K562 (cell line): ENCODE measurements at regions not wholly inside any gene's neighbourhood (a gene's known extent, or its start where the extent isn't known, plus 50 kb on each side); places are given as distances from the start of the nearest gene placed in this dataset.

Source experiments
- ATAC-seq: fragments of 200-7000 bp; cut with Tn5 transposase; 3 replicates; pipeline ENCODE4 v1.9.1; 2020; ENCODE audit warnings: moderate library complexity
- BruUV-seq: library from RNA; stranded (reverse); fragments of 400-500 nt; replicated peaks from 2 replicates; lab custom pipeline; 2021; lab: Mats Ljungman, UMichigan
- CTCF ChIA-PET: fragments of 300-600 bp; formaldehyde crosslinking; extraction: SDS; loops from one replicate; lab custom pipeline; 2021; ENCODE audit warnings: low intra/inter-chr PET ratio; lab: Yijun Ruan, JAX
- POLR2A ChIA-PET: fragments of 300-600, 350-650 bp; sonication (Branson Sonifier 250); formaldehyde crosslinking; extraction: SDS; loops from one replicate; lab custom pipeline; 2021; ENCODE audit warnings: antibody characterized with exemption, inconsistent platforms; lab: Yijun Ruan, JAX
- DNase-seq, 4 experiments: peaks; one replicate each; pipeline versions ENCODE4 v3.0.0 to v3.0.0-alpha.2; 2011 to 2018; ENCODE audit warnings: low spot score in 3 of 4, mixed read lengths in 3 of 4; ENCODE audit errors: extremely low read depth in 1 of 4
- FAIRE-seq: peaks from 2 replicates; lab custom pipeline; 2011; peaks lifted over from hg19 to GRCh38; lab: Jason Lieb, UNC
- H2AFZ ChIP-seq: 2 replicates; pipeline ENCODE4 v1.6.0; 2011; ENCODE audit warnings: low read depth, low read length, control low read depth, inconsistent platforms
- H3K27ac ChIP-seq: fragments of 200-600 bp; 3 replicates; pipeline ENCODE4 v1.8.0; 2011; ENCODE audit warnings: low read depth, mild to moderate bottlenecking, control low read depth, inconsistent platforms, low read length, moderate library complexity, mixed read lengths; ENCODE audit errors: extremely low read depth
- H3K27me3 ChIP-seq, 2 experiments: fragments of 300-600 bp in 1 of 2; 2 replicates in 1 of 2; 3 replicates in 1 of 2; pipeline versions ENCODE4 v1.6.0 to v1.8.0; 2011; ENCODE audit warnings: inconsistent platforms in 2 of 2, low read length in 2 of 2, mild to moderate bottlenecking in 1 of 2, mixed read lengths in 1 of 2, moderate library complexity in 1 of 2; ENCODE audit not compliant: control insufficient read depth in 2 of 2, insufficient read depth in 2 of 2
- H3K36me3 ChIP-seq: fragments of 300-600 bp; 3 replicates; pipeline ENCODE4 v1.8.0; 2011; ENCODE audit warnings: mild to moderate bottlenecking, low read length, inconsistent platforms; ENCODE audit not compliant: control insufficient read depth, insufficient read depth
- H3K4me1 ChIP-seq, 2 experiments: fragments of 200-600 bp in 1 of 2; replicated peaks in 1 of 2; 2 replicates in 1 of 2; 3 replicates in 1 of 2; pipeline versions ENCODE4 v1.5.1 to v1.8.0; 2011; ENCODE audit warnings: inconsistent platforms in 2 of 2, low read length in 2 of 2, mild to moderate bottlenecking in 1 of 2, mixed read lengths in 1 of 2, moderate library complexity in 1 of 2; ENCODE audit not compliant: control insufficient read depth in 2 of 2, insufficient read depth in 2 of 2
- H3K4me2 ChIP-seq: 2 replicates; pipeline ENCODE4 v1.6.1; 2011; ENCODE audit warnings: low read length, control low read depth, inconsistent platforms, mixed read lengths; ENCODE audit not compliant: insufficient read depth
- H3K4me3 ChIP-seq: fragments of 200-600 bp; sonication (generic), shearing (Covaris generic); 2 replicates; pipeline ENCODE4 v1.5.1; 2016; ENCODE audit warnings: control low read depth, inconsistent platforms
- H3K79me2 ChIP-seq: fragments of 200-600 bp; 3 replicates; pipeline ENCODE4 v1.8.0; 2011; ENCODE audit warnings: low read length, inconsistent platforms; ENCODE audit not compliant: control insufficient read depth, insufficient read depth
- H3K9ac ChIP-seq, 2 experiments: 2 replicates each; pipeline versions ENCODE4 v1.6.0 to v1.6.1; 2011; ENCODE audit warnings: low read depth in 2 of 2, low read length in 2 of 2, control low read depth in 1 of 2, inconsistent platforms in 1 of 2, mild to moderate bottlenecking in 1 of 2, mixed read lengths in 1 of 2; ENCODE audit not compliant: insufficient read depth in 1 of 2
- H3K9me1 ChIP-seq: one replicate; pipeline ENCODE4 v1.6.0; 2011; ENCODE audit warnings: inconsistent platforms, mild to moderate bottlenecking, low read length, moderate library complexity; ENCODE audit not compliant: control insufficient read depth, insufficient read depth
- H3K9me3 ChIP-seq: replicated peaks from 2 replicates; pipeline ENCODE4 v1.5.1; 2011; ENCODE audit warnings: low read depth, low read length, inconsistent platforms; ENCODE audit not compliant: control insufficient read depth, insufficient read depth
- H4K20me1 ChIP-seq: replicated peaks from 2 replicates; pipeline ENCODE4 v1.6.1; 2011; ENCODE audit warnings: low read length, inconsistent platforms, mixed read lengths; ENCODE audit not compliant: control insufficient read depth, insufficient read depth
- CEBPG ChIP-seq, 3 experiments: fragments of 200-800 bp in 1 of 3; sonication (Bioruptor generic) in 1 of 3; sonication (generic) in 1 of 3; formaldehyde crosslinking in 1 of 3; IDR thresholded peaks in 2 of 3; conservative IDR thresholded peaks in 1 of 3; 2 replicates each; pipeline versions ENCODE4 v1.6.1 to v1.8.0; 2016 to 2022; ENCODE audit warnings: missing compliant biosample characterization in 2 of 3, missing genetic modification characterization in 2 of 3, mild to moderate bottlenecking in 1 of 3, missing genetic modification reagents in 1 of 3
- DLX4 ChIP-seq: fragments of 250-450 bp; sonication (Bioruptor Pico); IDR thresholded peaks from 2 replicates; pipeline ENCODE4 v1.6.1; 2021; ENCODE audit warnings: mild to moderate bottlenecking
- DMBX1 ChIP-seq: fragments of 250-450 bp; sonication (Bioruptor Pico); IDR thresholded peaks from 2 replicates; pipeline ENCODE4 v1.8.0; 2022; ENCODE audit warnings: inconsistent platforms, mild to moderate bottlenecking, moderate library complexity, borderline replicate concordance
- HIVEP1 ChIP-seq: fragments of 250-450 bp; sonication (Bioruptor Pico); IDR thresholded peaks from 2 replicates; pipeline ENCODE4 v1.4.0; 2020; ENCODE audit warnings: mild to moderate bottlenecking
- HNRNPLL ChIP-seq: fragments of 200-400 bp; formaldehyde crosslinking; IDR thresholded peaks from 2 replicates; pipeline ENCODE4 v1.6.1; 2017; ENCODE audit warnings: low read length, low read depth, mild to moderate bottlenecking; ENCODE audit not compliant: poor library complexity, severe bottlenecking
- IRF1 ChIP-seq: sonication (generic); formaldehyde crosslinking; IDR thresholded peaks from 2 replicates; pipeline ENCODE4 v1.8.0; 2022; ENCODE audit warnings: missing genetic modification reagents, mild to moderate bottlenecking, borderline replicate concordance
- JUN ChIP-seq, 2 experiments: sonication (generic) in 1 of 2; formaldehyde crosslinking in 1 of 2; IDR thresholded peaks; 2 replicates each; pipeline versions ENCODE4 v1.6.1 to v1.8.0; 2012 to 2022; ENCODE audit warnings: borderline replicate concordance in 2 of 2, mild to moderate bottlenecking in 2 of 2, improper control_type of control experiment in 1 of 2, low read depth in 1 of 2, low read length in 1 of 2, missing genetic modification reagents in 1 of 2
- KDM5B ChIP-seq: fragments of 200-600 bp; sonication (generic); IDR thresholded peaks from 2 replicates; pipeline ENCODE4 v1.6.1; 2012; ENCODE audit warnings: low read depth, mild to moderate bottlenecking, moderate library complexity, low read length, control low read depth, inconsistent platforms; ENCODE audit not compliant: insufficient replicate concordance
- RBBP5 ChIP-seq: fragments of 200-600 bp; sonication (generic); IDR thresholded peaks from 2 replicates; pipeline ENCODE4 v1.6.1; 2012; ENCODE audit warnings: borderline replicate concordance, mild to moderate bottlenecking, low read length, control low read depth, inconsistent platforms; ENCODE audit not compliant: insufficient read depth, poor library complexity, severe bottlenecking
- RBM25 ChIP-seq: fragments of 200-400 bp; formaldehyde crosslinking; IDR thresholded peaks from 2 replicates; pipeline ENCODE4 v1.6.1; 2018; ENCODE audit warnings: low read length, low read depth, moderate library complexity; ENCODE audit not compliant: severe bottlenecking
- SFPQ ChIP-seq: fragments of 200-400 bp; formaldehyde crosslinking; IDR thresholded peaks from 2 replicates; pipeline ENCODE4 v1.6.1; 2017; ENCODE audit warnings: mild to moderate bottlenecking, low read depth, low read length, moderate library complexity
- SRSF7 ChIP-seq: fragments of 200-400 bp; formaldehyde crosslinking; optimal IDR thresholded peaks from 2 replicates; pipeline ENCODE3; 2017; ENCODE audit warnings: mild to moderate bottlenecking, low read depth, low read length
- TFAP4 ChIP-seq: sonication (generic); formaldehyde crosslinking; IDR thresholded peaks from 2 replicates; pipeline ENCODE4 v1.8.0; 2022; ENCODE audit warnings: missing genetic modification reagents, mild to moderate bottlenecking, moderate library complexity, borderline replicate concordance
- THAP7 ChIP-seq: fragments of 250-450 bp; sonication (Bioruptor Pico); IDR thresholded peaks from 2 replicates; pipeline ENCODE4 v1.5.0; 2021
- ZNF830 ChIP-seq: fragments of 250-450 bp; sonication (Bioruptor Pico); IDR thresholded peaks from 2 replicates; pipeline ENCODE4 v1.5.0; 2021; ENCODE audit warnings: mild to moderate bottlenecking
- WGBS: fragments of 100-300 bp; shearing (Covaris generic); methylation state at CpG from one replicate; pipeline ENCODE4 v1.1.6; 2016; ENCODE audit warnings: low coverage, mixed read lengths; ENCODE audit not compliant: insufficient coverage; ENCODE audit errors: missing lambda C conversion rate; 5-methylcytosine and 5-hydroxymethylcytosine counted together
- in situ Hi-C: fragments of 300-500 bp; cut with MboI; formaldehyde crosslinking; loops from 4 replicates; pipeline ENCODE4 v1.15.0; 2018; ENCODE audit warnings: inconsistent platforms, mixed read lengths
- intact Hi-C: fragments of 100-400 bp; cut with micrococcal nuclease; formaldehyde crosslinking; loops from 2 replicates; pipeline ENCODE4 v1.14.2; 2022

GRCh38 chr10:78746155-78746763 lies 322.5 kb upstream of the ZMIZ1 start:
- no peak for FAIRE-seq
- no peak overlapping the region for H3K4me2 ChIP-seq
- no TSS peak for BruUV-seq
- DNase-seq = no peak
- ChIA-PET CTCF (no interaction called here), POLR2A (interaction anchor here (0.8 kb wide), 1 partner anchor 12 kb away, joined by 3 read pairs; no protein-coding TSS in a partner anchor)
- 0 out of 2 replicates have a peak, but pooled peaks cover 6% of the 10 kb centered on the region for H4K20me1 ChIP-seq
- no peaks in the 10 kb centered on the region for H3K4me1 ChIP-seq
- no peak overlapping the region for H3K9ac ChIP-seq
- H3K27ac ChIP-seq = no peak overlapping the region
- 3% methylated on average over 11 of the region's 11 CpGs for WGBS
- H2AFZ ChIP-seq = no peak overlapping the region
- H3K9me3 ChIP-seq = no peaks in the 10 kb centered on the region
- no peak for ATAC-seq
- in situ Hi-C loops = no loop called here
- intact Hi-C loops = no loop called here
- peaks cover 16 to 51% of the 10 kb centered on the region in 2 experiments; a peak in 4 of 5 replicates for H3K27me3 ChIP-seq
- H3K79me2 ChIP-seq = no peaks in the 10 kb centered on the region
- no peaks in the 10 kb centered on the region for H3K36me3 ChIP-seq
- H3K4me3 ChIP-seq = no peak overlapping the region
- no peaks in the 10 kb centered on the region for H3K9me1 ChIP-seq
- TF ChIP-seq SRSF7 = no peak
- no peak for TF ChIP-seq JUN (IDR thresholded peaks at IDR 0.05; ENCODE audit: borderline replicate concordance, low read depth, low read length)
- TF ChIP-seq JUN (CRISPR knock-in tag; IDR thresholded peaks at IDR 0.05; ENCODE audit: borderline replicate concordance) = no peak
- TF ChIP-seq RBBP5 = no peak
- no peak for TF ChIP-seq SFPQ
- TF ChIP-seq CEBPG (CRISPR knock-in tag; IDR thresholded peaks at IDR 0.05) = no peak
- TF ChIP-seq CEBPG (tag; conservative IDR thresholded peaks at IDR 0.05 in 1 of 2, IDR thresholded peaks at IDR 0.05 in 1 of 2) = no peak
- no peak for TF ChIP-seq ZNF830 (CRISPR knock-in tag)
- no peak for TF ChIP-seq DMBX1 (CRISPR knock-in tag)
- TF ChIP-seq THAP7 (CRISPR knock-in tag) = no peak
- TF ChIP-seq IRF1 (CRISPR knock-in tag) = no peak
- no peak for TF ChIP-seq RBM25
- no peak for TF ChIP-seq TFAP4 (CRISPR knock-in tag)
- TF ChIP-seq KDM5B = no peak
- TF ChIP-seq HIVEP1 (CRISPR knock-in tag) = no peak
- no peak for TF ChIP-seq HNRNPLL
- no peak for TF ChIP-seq DLX4 (CRISPR knock-in tag)
